HEK293 (cell line): ENCODE measurements at regions not wholly inside any gene's neighbourhood (a gene's known extent, or its start where the extent isn't known, plus 50 kb on each side); places are given as distances from the start of the nearest gene placed in this dataset.

Source experiments
- CTCF ChIA-PET: fragments of 350-600 bp; formaldehyde crosslinking; extraction: SDS; loops from one replicate; lab custom pipeline; 2021; ENCODE audit warnings: antibody characterized with exemption; lab: Yijun Ruan, JAX
- POLR2A ChIA-PET: fragments of 300-600 bp; formaldehyde crosslinking; extraction: SDS; loops from one replicate; lab custom pipeline; 2020; ENCODE audit warnings: antibody characterized with exemption, inconsistent platforms; lab: Yijun Ruan, JAX
- H3K27ac ChIP-seq: fragments of 200-500 bp; sonication (Bioruptor generic); 2 replicates; pipeline ENCODE4 v1.5.1; 2014; ENCODE audit warnings: low read depth, low read length, control low read depth, inconsistent platforms; ENCODE audit errors: extremely low read depth
- H3K36me3 ChIP-seq, 2 experiments: fragments of 200-500 bp in 1 of 2; sonication (Bioruptor generic) in 1 of 2; 1 replicate in 1 of 2; 2 replicates in 1 of 2; pipeline ENCODE4 v1.5.1; 2014 to 2017; ENCODE audit warnings: inconsistent platforms in 2 of 2, low read length in 2 of 2; ENCODE audit not compliant: control insufficient read depth in 2 of 2, insufficient read depth in 1 of 2
- H3K4me1 ChIP-seq: fragments of 200-500 bp; sonication (Bioruptor generic); 2 replicates; pipeline ENCODE4 v1.5.1; 2014; ENCODE audit warnings: mild to moderate bottlenecking, low read length, inconsistent platforms; ENCODE audit not compliant: control insufficient read depth, insufficient read depth
- H3K4me3 ChIP-seq: 2 replicates; pipeline ENCODE4 v1.5.1; 2011; ENCODE audit warnings: low read depth, mild to moderate bottlenecking, control low read depth, low read length, moderate library complexity
- H3K9me3 ChIP-seq: fragments of 200-500 bp; sonication (Bioruptor generic); 2 replicates; pipeline ENCODE4 v1.5.1; 2014; ENCODE audit warnings: low read depth, low read length, inconsistent platforms; ENCODE audit not compliant: control insufficient read depth, insufficient read depth
- BCL11A ChIP-seq: fragments of 450-650 bp; formaldehyde crosslinking; IDR thresholded peaks from 2 replicates; pipeline ENCODE4 v1.5.1; 2016; ENCODE audit warnings: low read depth, missing biosample characterization, missing genetic modification characterization
- MYNN ChIP-seq: fragments of 450-650 bp; formaldehyde crosslinking; IDR thresholded peaks from 2 replicates; pipeline ENCODE4 v1.5.1; 2016; ENCODE audit warnings: missing biosample characterization, missing genetic modification characterization, borderline replicate concordance
- SCRT1 ChIP-seq: fragments of 450-650 bp; formaldehyde crosslinking; IDR thresholded peaks from 2 replicates; pipeline ENCODE4 v1.5.1; 2016; ENCODE audit warnings: missing biosample characterization, missing genetic modification characterization, borderline replicate concordance
- SCRT2 ChIP-seq: fragments of 450-650 bp; formaldehyde crosslinking; IDR thresholded peaks from 2 replicates; pipeline ENCODE4 v1.5.1; 2016; ENCODE audit warnings: missing biosample characterization, missing genetic modification characterization
- ZBTB1 ChIP-seq: fragments of 450-650 bp; formaldehyde crosslinking; IDR thresholded peaks from 2 replicates; pipeline ENCODE4 v1.5.1; 2016; ENCODE audit warnings: missing biosample characterization, missing genetic modification characterization
- ZBTB7A ChIP-seq: fragments of 450-650 bp; formaldehyde crosslinking; IDR thresholded peaks from 2 replicates; pipeline ENCODE4 v1.5.1; 2016; ENCODE audit warnings: low read depth, missing biosample characterization, missing genetic modification characterization
- ZFP41 ChIP-seq: fragments of 450-650 bp; formaldehyde crosslinking; IDR thresholded peaks from 2 replicates; pipeline ENCODE4 v1.5.1; 2016; ENCODE audit warnings: missing biosample characterization, missing genetic modification characterization, borderline replicate concordance
- ZNF10 ChIP-seq: fragments of 450-650 bp; formaldehyde crosslinking; IDR thresholded peaks from 2 replicates; pipeline ENCODE4 v1.5.1; 2017; ENCODE audit warnings: missing biosample characterization, missing genetic modification characterization
- ZNF169 ChIP-seq: fragments of 450-650 bp; formaldehyde crosslinking; IDR thresholded peaks from 2 replicates; pipeline ENCODE4 v1.5.1; 2016; ENCODE audit warnings: missing biosample characterization, missing genetic modification characterization
- ZNF214 ChIP-seq: fragments of 450-650 bp; formaldehyde crosslinking; IDR thresholded peaks from 2 replicates; pipeline ENCODE4 v1.5.1; 2017; ENCODE audit warnings: missing biosample characterization, mild to moderate bottlenecking, missing genetic modification characterization, borderline replicate concordance
- ZNF23 ChIP-seq: fragments of 450-650 bp; formaldehyde crosslinking; IDR thresholded peaks from 2 replicates; pipeline ENCODE4 v1.5.1; 2016; ENCODE audit warnings: missing biosample characterization, missing genetic modification characterization, borderline replicate concordance
- ZNF248 ChIP-seq: fragments of 450-650 bp; formaldehyde crosslinking; IDR thresholded peaks from 2 replicates; pipeline ENCODE4 v1.5.1; 2017; ENCODE audit warnings: missing biosample characterization, missing genetic modification characterization
- ZNF292 ChIP-seq: fragments of 450-650 bp; formaldehyde crosslinking; IDR thresholded peaks from 2 replicates; pipeline ENCODE4 v1.5.1; 2016; ENCODE audit warnings: low read depth, missing biosample characterization, missing genetic modification characterization, borderline replicate concordance
- ZNF335 ChIP-seq: fragments of 450-650 bp; formaldehyde crosslinking; conservative IDR thresholded peaks from 2 replicates; pipeline ENCODE4 v1.5.1; 2016; ENCODE audit warnings: missing biosample characterization, missing genetic modification characterization
- ZNF473 ChIP-seq: fragments of 450-650 bp; formaldehyde crosslinking; IDR thresholded peaks from 2 replicates; pipeline ENCODE4 v1.5.1; 2017; ENCODE audit warnings: missing biosample characterization, missing genetic modification characterization
- ZNF514 ChIP-seq: fragments of 450-650 bp; formaldehyde crosslinking; IDR thresholded peaks from 2 replicates; pipeline ENCODE4 v1.5.1; 2016; ENCODE audit warnings: missing biosample characterization, missing genetic modification characterization
- ZNF548 ChIP-seq: fragments of 450-650 bp; formaldehyde crosslinking; IDR thresholded peaks from 2 replicates; pipeline ENCODE4 v1.5.1; 2016; ENCODE audit warnings: missing biosample characterization, missing genetic modification characterization
- ZNF561 ChIP-seq: fragments of 450-650 bp; IDR thresholded peaks from 2 replicates; pipeline ENCODE4 v1.5.1; 2018; ENCODE audit warnings: missing biosample characterization, missing genetic modification characterization, borderline replicate concordance
- ZNF610 ChIP-seq: fragments of 450-650 bp; formaldehyde crosslinking; IDR thresholded peaks from 2 replicates; pipeline ENCODE4 v1.5.1; 2016; ENCODE audit warnings: missing biosample characterization, missing genetic modification characterization, borderline replicate concordance
- ZNF701 ChIP-seq: fragments of 450-650 bp; formaldehyde crosslinking; IDR thresholded peaks from 2 replicates; pipeline ENCODE4 v1.5.1; 2016; ENCODE audit warnings: missing biosample characterization, missing genetic modification characterization
- TF ChIP-seq, protein P1 (sequence below): fragments of 450-650 bp; formaldehyde crosslinking; conservative IDR thresholded peaks from 2 replicates; pipeline ENCODE4 v1.5.1; 2016; ENCODE audit warnings: low read depth, missing biosample characterization, missing genetic modification characterization
- TF ChIP-seq, protein P2 (sequence below): fragments of 450-650 bp; formaldehyde crosslinking; IDR thresholded peaks from 2 replicates; pipeline ENCODE4 v1.5.1; 2017; ENCODE audit warnings: missing biosample characterization, missing genetic modification characterization

DNA sequence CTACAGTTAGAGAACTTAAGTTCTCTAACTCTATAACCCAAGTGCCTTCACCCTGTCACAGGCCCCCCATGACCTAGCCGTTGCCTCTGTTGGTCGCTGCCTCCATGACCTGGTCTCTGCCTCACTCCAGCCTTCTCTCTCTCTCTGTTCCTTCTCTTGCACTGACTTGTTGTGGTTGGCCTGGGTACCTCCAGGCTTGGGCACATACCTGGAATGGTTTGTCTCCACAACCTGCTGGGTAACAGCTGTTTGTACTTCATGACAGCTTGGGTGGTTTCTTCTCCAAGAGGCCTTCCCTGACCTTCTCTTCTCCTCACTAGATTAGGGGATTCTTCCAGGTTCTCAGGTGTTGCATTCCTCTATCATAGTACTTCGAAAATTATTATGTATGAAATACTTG, 371.6 kb upstream of the USP24 start (continued):
- no peak for TF ChIP-seq ZNF23 (tag by site-specific recombination)
- no peak for TF ChIP-seq ZNF701
- TF ChIP-seq, protein P1, sequence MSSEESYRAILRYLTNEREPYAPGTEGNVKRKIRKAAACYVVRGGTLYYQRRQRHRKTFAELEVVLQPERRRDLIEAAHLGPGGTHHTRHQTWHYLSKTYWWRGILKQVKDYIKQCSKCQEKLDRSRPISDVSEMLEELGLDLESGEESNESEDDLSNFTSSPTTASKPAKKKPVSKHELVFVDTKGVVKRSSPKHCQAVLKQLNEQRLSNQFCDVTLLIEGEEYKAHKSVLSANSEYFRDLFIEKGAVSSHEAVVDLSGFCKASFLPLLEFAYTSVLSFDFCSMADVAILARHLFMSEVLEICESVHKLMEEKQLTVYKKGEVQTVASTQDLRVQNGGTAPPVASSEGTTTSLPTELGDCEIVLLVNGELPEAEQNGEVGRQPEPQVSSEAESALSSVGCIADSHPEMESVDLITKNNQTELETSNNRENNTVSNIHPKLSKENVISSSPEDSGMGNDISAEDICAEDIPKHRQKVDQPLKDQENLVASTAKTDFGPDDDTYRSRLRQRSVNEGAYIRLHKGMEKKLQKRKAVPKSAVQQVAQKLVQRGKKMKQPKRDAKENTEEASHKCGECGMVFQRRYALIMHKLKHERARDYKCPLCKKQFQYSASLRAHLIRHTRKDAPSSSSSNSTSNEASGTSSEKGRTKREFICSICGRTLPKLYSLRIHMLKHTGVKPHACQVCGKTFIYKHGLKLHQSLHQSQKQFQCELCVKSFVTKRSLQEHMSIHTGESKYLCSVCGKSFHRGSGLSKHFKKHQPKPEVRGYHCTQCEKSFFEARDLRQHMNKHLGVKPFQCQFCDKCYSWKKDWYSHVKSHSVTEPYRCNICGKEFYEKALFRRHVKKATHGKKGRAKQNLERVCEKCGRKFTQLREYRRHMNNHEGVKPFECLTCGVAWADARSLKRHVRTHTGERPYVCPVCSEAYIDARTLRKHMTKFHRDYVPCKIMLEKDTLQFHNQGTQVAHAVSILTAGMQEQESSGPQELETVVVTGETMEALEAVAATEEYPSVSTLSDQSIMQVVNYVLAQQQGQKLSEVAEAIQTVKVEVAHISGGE, result no peak
- TF ChIP-seq, protein P2, sequence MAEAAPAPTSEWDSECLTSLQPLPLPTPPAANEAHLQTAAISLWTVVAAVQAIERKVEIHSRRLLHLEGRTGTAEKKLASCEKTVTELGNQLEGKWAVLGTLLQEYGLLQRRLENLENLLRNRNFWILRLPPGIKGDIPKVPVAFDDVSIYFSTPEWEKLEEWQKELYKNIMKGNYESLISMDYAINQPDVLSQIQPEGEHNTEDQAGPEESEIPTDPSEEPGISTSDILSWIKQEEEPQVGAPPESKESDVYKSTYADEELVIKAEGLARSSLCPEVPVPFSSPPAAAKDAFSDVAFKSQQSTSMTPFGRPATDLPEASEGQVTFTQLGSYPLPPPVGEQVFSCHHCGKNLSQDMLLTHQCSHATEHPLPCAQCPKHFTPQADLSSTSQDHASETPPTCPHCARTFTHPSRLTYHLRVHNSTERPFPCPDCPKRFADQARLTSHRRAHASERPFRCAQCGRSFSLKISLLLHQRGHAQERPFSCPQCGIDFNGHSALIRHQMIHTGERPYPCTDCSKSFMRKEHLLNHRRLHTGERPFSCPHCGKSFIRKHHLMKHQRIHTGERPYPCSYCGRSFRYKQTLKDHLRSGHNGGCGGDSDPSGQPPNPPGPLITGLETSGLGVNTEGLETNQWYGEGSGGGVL (tag by site-specific recombination), result no peak

DNA sequence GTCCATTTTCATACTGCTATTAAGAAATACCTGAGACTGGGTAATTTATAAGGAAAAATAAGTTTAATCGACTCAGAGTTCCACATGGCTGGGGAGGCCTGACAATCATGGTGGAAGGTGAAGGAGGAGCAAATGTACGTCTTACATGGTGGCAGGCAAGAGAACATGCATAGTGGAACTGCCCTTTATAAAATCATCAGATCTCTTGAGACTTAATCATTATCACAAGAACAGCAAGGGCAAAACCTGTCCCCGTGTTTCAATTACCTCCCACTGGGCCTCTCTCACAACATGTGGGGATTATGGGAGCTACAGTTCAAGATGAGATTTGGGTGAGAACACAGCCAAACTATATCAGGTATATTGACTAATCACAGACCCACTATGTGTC, 370.2 kb upstream of the USP24 start:
- no peak for TF ChIP-seq ZBTB7A (tag by site-specific recombination)
- TF ChIP-seq ZNF248 (tag by site-specific recombination), result no peak
- no peak for TF ChIP-seq ZNF548
- TF ChIP-seq ZNF169, result no peak
- TF ChIP-seq ZBTB1 (tag by site-specific recombination), result no peak
- TF ChIP-seq ZNF10 (tag by site-specific recombination), result no peak
- no peak for TF ChIP-seq ZNF514
- TF ChIP-seq MYNN (tag by site-specific recombination), result no peak
- TF ChIP-seq SCRT2, result no peak
- no peak for TF ChIP-seq ZNF335
- TF ChIP-seq ZNF214 (tag by site-specific recombination), result no peak
- no peak for TF ChIP-seq BCL11A (tag by site-specific recombination)
- TF ChIP-seq ZNF610, result no peak
- no peak for TF ChIP-seq ZFP41 (tag by site-specific recombination)
- no peak for TF ChIP-seq ZNF473
- TF ChIP-seq ZNF292 (tag by site-specific recombination), result no peak
- no peak for TF ChIP-seq ZNF561
- no peak for TF ChIP-seq SCRT1
- TF ChIP-seq, all 188 proteins: peak for 0
- peaks cover 7% of the 10 kb centered on the region for H3K4me1 ChIP-seq
- ChIA-PET CTCF (interaction anchor here (1.4 kb wide), 1 partner anchor 999 kb away, joined by 4 read pairs; no protein-coding TSS in a partner anchor), POLR2A (interaction anchor here (0.6 kb wide), 1 partner anchor 41 kb away, joined by 4 read pairs; no protein-coding TSS in a partner anchor)
- no peak overlapping the region for H3K27ac ChIP-seq
- H3K4me3 ChIP-seq, result no peak overlapping the region
- no peaks in the 10 kb centered on the region for H3K9me3 ChIP-seq
- H3K36me3 ChIP-seq, result no peaks in the 10 kb centered on the region
